Thyroid gland (tissue), 4 donors: ENCODE measurements at regions not wholly inside any gene's neighbourhood (a gene's known extent, or its start where the extent isn't known, plus 50 kb on each side); places are given as distances from the start of the nearest gene placed in this dataset.

ENCODE experiments used
- CTCF ChIP-seq, 6 experiments: fragments of 200-600 bp in 3 of 6; fragments of 450-650 bp in 3 of 6; sonication (generic) in 3 of 6; IDR thresholded peaks; one replicate each; pipeline ENCODE4 v1.5.1; 2016 to 2019; ENCODE audit warnings: antibody characterized with exemption in 6 of 6, mild to moderate bottlenecking in 2 of 6, inconsistent platforms in 1 of 6, moderate library complexity in 1 of 6
- POLR2A ChIP-seq, 2 donors: fragments of 450-650 bp; IDR thresholded peaks; one replicate each; pipeline ENCODE4 v1.6.1; 2017; ENCODE audit warnings: antibody characterized with exemption in 2 of 2, mild to moderate bottlenecking in 2 of 2, moderate library complexity in 1 of 2

- TF ChIP-seq CTCF (IDR thresholded peaks at IDR 0.05) (no peak), POLR2A (IDR thresholded peaks at IDR 0.05) (no peak)
These were observed 152.9 kb downstream of the PIK3R1 start for GRCh38 chr5:68368311-68369022.
